HCT116 (cell line): ENCODE measurements at regions not wholly inside any gene's neighbourhood (a gene's known extent, or its start where the extent isn't known, plus 50 kb on each side); places are given as distances from the start of the nearest gene placed in this dataset.

ENCODE experiments used
- ATAC-seq: fragments of 200-7000 bp; cut with Tn5 transposase; 2 replicates; pipeline ENCODE4 v1.9.1; 2020; ENCODE audit warnings: mild to moderate bottlenecking, moderate library complexity
- BruUV-seq: library from RNA; stranded (reverse); fragments of 400-500 nt; replicated peaks from 2 replicates; lab custom pipeline; 2021; lab: Mats Ljungman, UMichigan
- CTCF ChIA-PET: fragments of 300-600 bp; sonication (Branson Sonifier 250); formaldehyde crosslinking; loops from one replicate; lab custom pipeline; 2021; ENCODE audit warnings: antibody characterized with exemption; lab: Charles Lee
- POLR2A ChIA-PET: fragments of 300-600, 350-600 bp; sonication (Branson Sonifier 250); formaldehyde crosslinking; loops from one replicate; lab custom pipeline; 2021; ENCODE audit warnings: antibody characterized with exemption; lab: Charles Lee
- RAD21 ChIA-PET, 2 experiments: fragments of 300-600 bp; sonication (Branson Sonifier 250); formaldehyde crosslinking; loops; one replicate each; lab custom pipeline; 2023; ENCODE audit warnings: low total read pairs in 2 of 2; ENCODE audit not compliant: uncharacterized antibody in 2 of 2, unreplicated experiment in 2 of 2, low non-redundant PET in 1 of 2; lab: Charles Lee
- DNase-seq: peaks from one replicate; pipeline ENCODE4 v3.0.0-alpha.2; 2010; ENCODE audit warnings: low read depth, low spot score
- H2AFZ ChIP-seq: fragments of 200-600 bp; shearing (Covaris generic), sonication (generic); 2 replicates; pipeline ENCODE4 v1.6.1; 2017; ENCODE audit warnings: low read depth, mixed run types, mixed read lengths, antibody characterized with exemption, low read length; ENCODE audit not compliant: poor library complexity, severe bottlenecking
- H3K27ac ChIP-seq: 2 replicates; pipeline ENCODE4 v1.5.1; 2012; ENCODE audit warnings: low read depth, low read length
- H3K27me3 ChIP-seq: fragments of 200-600 bp; sonication (generic); 2 replicates; pipeline ENCODE4 v1.6.1; 2016; ENCODE audit warnings: mixed run types, low read length, mixed read lengths; ENCODE audit not compliant: insufficient read depth
- H3K36me3 ChIP-seq, 2 experiments: fragments of 200-500 bp in 1 of 2; fragments of 200-600 bp in 1 of 2; sonication (Bioruptor generic) in 1 of 2; sonication (generic) in 1 of 2; 2 replicates each; pipeline versions ENCODE4 v1.5.1 to v1.6.1; 2014 to 2016; ENCODE audit warnings: low read length in 2 of 2, inconsistent platforms in 1 of 2, mixed read lengths in 1 of 2, mixed run types in 1 of 2; ENCODE audit not compliant: insufficient read depth in 2 of 2, control insufficient read depth in 1 of 2
- H3K4me1 ChIP-seq, 2 experiments: fragments of 200-600 bp in 1 of 2; sonication (generic) in 1 of 2; 2 replicates each; pipeline versions ENCODE4 v1.5.1 to v1.6.1; 2012 to 2017; ENCODE audit warnings: low read length in 2 of 2, inconsistent platforms in 1 of 2, mild to moderate bottlenecking in 1 of 2, mixed read lengths in 1 of 2, mixed run types in 1 of 2, moderate library complexity in 1 of 2; ENCODE audit not compliant: insufficient read depth in 2 of 2, control insufficient read depth in 1 of 2
- H3K4me2 ChIP-seq: fragments of 200-600 bp; sonication (generic); 2 replicates; pipeline ENCODE4 v1.6.1; 2017; ENCODE audit warnings: mixed run types, low read length, mixed read lengths
- H3K4me3 ChIP-seq, 2 experiments: fragments of 200-600 bp in 1 of 2; sonication (generic) in 1 of 2; replicated peaks in 1 of 2; 2 replicates each; pipeline ENCODE4 v1.5.1; 2011 to 2016; ENCODE audit warnings: low read length in 2 of 2, control low read depth in 1 of 2, low read depth in 1 of 2, mild to moderate bottlenecking in 1 of 2, mixed read lengths in 1 of 2, mixed run types in 1 of 2
- H3K79me2 ChIP-seq: fragments of 200-600 bp; sonication (generic); 2 replicates; pipeline ENCODE4 v1.6.1; 2017; ENCODE audit warnings: mild to moderate bottlenecking, mixed run types, low read length, moderate library complexity, mixed read lengths; ENCODE audit not compliant: insufficient read depth
- H3K9ac ChIP-seq: fragments of 200-600 bp; sonication (generic); 2 replicates; pipeline ENCODE4 v1.6.1; 2016; ENCODE audit warnings: low read length, mixed read lengths
- H3K9me2 ChIP-seq: fragments of 200-600 bp; sonication (generic), shearing (Covaris generic); 2 replicates; pipeline ENCODE4 v1.6.1; 2017; ENCODE audit warnings: mixed run types, mild to moderate bottlenecking, moderate library complexity; ENCODE audit not compliant: insufficient read depth
- H3K9me3 ChIP-seq, 2 experiments: fragments of 200-500 bp in 1 of 2; fragments of 200-600 bp in 1 of 2; sonication (Bioruptor generic) in 1 of 2; sonication (generic) in 1 of 2; 2 replicates each; pipeline ENCODE4 v1.6.1; 2014 to 2017; ENCODE audit warnings: low read length in 2 of 2, mixed read lengths in 2 of 2, inconsistent platforms in 1 of 2, low read depth in 1 of 2, mild to moderate bottlenecking in 1 of 2, mixed run types in 1 of 2, moderate library complexity in 1 of 2; ENCODE audit not compliant: control insufficient read depth in 1 of 2, insufficient read depth in 1 of 2
- H4K20me1 ChIP-seq: fragments of 200-600 bp; sonication (generic), shearing (Covaris generic); 2 replicates; pipeline ENCODE4 v1.6.1; 2017; ENCODE audit warnings: mixed run types, mild to moderate bottlenecking, moderate library complexity; ENCODE audit not compliant: insufficient read depth
- CBX3 ChIP-seq: IDR thresholded peaks from 2 replicates; pipeline ENCODE4 v1.6.1; 2012; ENCODE audit warnings: low read depth
- EGR1 ChIP-seq: IDR thresholded peaks from 2 replicates; pipeline ENCODE4 v1.6.1; 2012; ENCODE audit warnings: low read depth
- ELF1 ChIP-seq: IDR thresholded peaks from 2 replicates; pipeline ENCODE4 v1.6.1; 2012; ENCODE audit warnings: low read depth, borderline replicate concordance
- EZH2phosphoT487 ChIP-seq: fragments of 200-600 bp; IDR thresholded peaks from 2 replicates; pipeline ENCODE4 v1.6.1; 2018; ENCODE audit warnings: antibody characterized with exemption, borderline replicate concordance
- MAX ChIP-seq: IDR thresholded peaks from 2 replicates; pipeline ENCODE4 v1.6.1; 2012
- SP1 ChIP-seq: IDR thresholded peaks from 2 replicates; pipeline ENCODE4 v1.6.1; 2012; ENCODE audit warnings: low read depth
- SRF ChIP-seq: IDR thresholded peaks from 2 replicates; pipeline ENCODE4 v1.6.1; 2012; ENCODE audit warnings: low read depth
- YY1 ChIP-seq: IDR thresholded peaks from 2 replicates; pipeline ENCODE4 v1.6.1; 2011; ENCODE audit warnings: low read length, low read depth, moderate library complexity, mild to moderate bottlenecking; ENCODE audit not compliant: insufficient replicate concordance; ENCODE audit errors: extremely low read depth
- ZBTB33 ChIP-seq: IDR thresholded peaks from 2 replicates; pipeline ENCODE4 v1.6.1; 2011; ENCODE audit warnings: mild to moderate bottlenecking, low read length, moderate library complexity; ENCODE audit not compliant: insufficient replicate concordance; ENCODE audit errors: extremely low read depth
- ZNF274 ChIP-seq: fragments of 200-500 bp; sonication (Bioruptor generic); IDR thresholded peaks from 2 replicates; pipeline ENCODE4 v1.6.1; 2014; ENCODE audit warnings: mild to moderate bottlenecking, low read depth, low read length, inconsistent platforms
- intact Hi-C: fragments of 100-400 bp; cut with micrococcal nuclease; formaldehyde crosslinking; loops from 2 replicates; pipeline ENCODE4 v1.10.0; 2022
- TF ChIP-seq, protein P1 (sequence below), 3 experiments: fragments of 200-600 bp in 1 of 3; sonication (generic) in 1 of 3; IDR thresholded peaks in 2 of 3; conservative IDR thresholded peaks in 1 of 3; 2 replicates each; pipeline ENCODE4 v1.5.1; 2012 to 2017; ENCODE audit warnings: low read depth in 2 of 3, low read length in 2 of 3, antibody characterized with exemption in 1 of 3, borderline replicate concordance in 1 of 3, control low read depth in 1 of 3, mild to moderate bottlenecking in 1 of 3, mixed read lengths in 1 of 3, mixed run types in 1 of 3, moderate library complexity in 1 of 3; ENCODE audit not compliant: insufficient read depth in 1 of 3
- TF ChIP-seq, protein P2 (sequence below): IDR thresholded peaks from 2 replicates; pipeline ENCODE4 v1.6.1; 2012

DNA sequence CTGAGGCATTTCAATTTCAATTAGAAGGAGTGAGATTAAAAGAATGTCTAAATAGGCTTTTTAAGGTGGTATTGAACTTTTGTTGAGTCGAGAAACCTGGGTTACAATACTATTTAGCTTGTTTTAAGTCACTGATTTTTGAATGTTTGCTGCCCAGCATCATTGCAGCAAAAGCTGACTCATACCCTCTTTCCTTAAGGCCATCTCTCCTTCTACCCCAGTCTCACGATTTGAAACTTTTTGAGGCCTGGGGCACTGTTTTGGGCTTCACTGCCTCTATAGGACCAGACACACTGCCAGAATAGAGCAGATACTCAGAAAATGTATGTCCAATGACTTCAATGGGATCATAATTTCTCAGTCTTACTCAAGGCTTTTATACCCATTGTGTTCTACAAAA is 319.6 kb upstream of the TGFBR2 start:
- BruUV-seq, result no TSS peak
- DNase-seq, result no peak
- POLR2A ChIA-PET, result no interaction called here

More for the DNA sequence above, 319.6 kb upstream of the TGFBR2 start:
- H3K36me3 ChIP-seq, result no peaks in the 10 kb centered on the region
- H3K27me3 ChIP-seq, result no peaks in the 10 kb centered on the region
- no peak overlapping the region for H3K4me3 ChIP-seq
- H3K9me2 ChIP-seq, result no peaks in the 10 kb centered on the region
- ChIA-PET RAD21 (no interaction called here), CTCF (no interaction called here)
- no peak for ATAC-seq
- no peak overlapping the region for H3K9ac ChIP-seq
- H3K79me2 ChIP-seq, result no peaks in the 10 kb centered on the region
- H3K27ac ChIP-seq, result no peak overlapping the region
- no peak for TF ChIP-seq MAX
- no peak for TF ChIP-seq SP1
- TF ChIP-seq ZNF274, result no peak
- TF ChIP-seq SRF, result no peak
- no peak for TF ChIP-seq CBX3
- TF ChIP-seq ELF1, result no peak
- no peak for TF ChIP-seq YY1
- TF ChIP-seq, protein P1, sequence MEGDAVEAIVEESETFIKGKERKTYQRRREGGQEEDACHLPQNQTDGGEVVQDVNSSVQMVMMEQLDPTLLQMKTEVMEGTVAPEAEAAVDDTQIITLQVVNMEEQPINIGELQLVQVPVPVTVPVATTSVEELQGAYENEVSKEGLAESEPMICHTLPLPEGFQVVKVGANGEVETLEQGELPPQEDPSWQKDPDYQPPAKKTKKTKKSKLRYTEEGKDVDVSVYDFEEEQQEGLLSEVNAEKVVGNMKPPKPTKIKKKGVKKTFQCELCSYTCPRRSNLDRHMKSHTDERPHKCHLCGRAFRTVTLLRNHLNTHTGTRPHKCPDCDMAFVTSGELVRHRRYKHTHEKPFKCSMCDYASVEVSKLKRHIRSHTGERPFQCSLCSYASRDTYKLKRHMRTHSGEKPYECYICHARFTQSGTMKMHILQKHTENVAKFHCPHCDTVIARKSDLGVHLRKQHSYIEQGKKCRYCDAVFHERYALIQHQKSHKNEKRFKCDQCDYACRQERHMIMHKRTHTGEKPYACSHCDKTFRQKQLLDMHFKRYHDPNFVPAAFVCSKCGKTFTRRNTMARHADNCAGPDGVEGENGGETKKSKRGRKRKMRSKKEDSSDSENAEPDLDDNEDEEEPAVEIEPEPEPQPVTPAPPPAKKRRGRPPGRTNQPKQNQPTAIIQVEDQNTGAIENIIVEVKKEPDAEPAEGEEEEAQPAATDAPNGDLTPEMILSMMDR (IDR thresholded peaks at IDR 0.05 in 2 of 3, conservative IDR thresholded peaks at IDR 0.05 in 1 of 3; ENCODE audit: borderline replicate concordance in 1 of 3, insufficient read depth in 1 of 3, low read depth in 2 of 3, low read length in 2 of 3), result no peak
- no peak for TF ChIP-seq EZH2phosphoT487
- TF ChIP-seq, protein P2, sequence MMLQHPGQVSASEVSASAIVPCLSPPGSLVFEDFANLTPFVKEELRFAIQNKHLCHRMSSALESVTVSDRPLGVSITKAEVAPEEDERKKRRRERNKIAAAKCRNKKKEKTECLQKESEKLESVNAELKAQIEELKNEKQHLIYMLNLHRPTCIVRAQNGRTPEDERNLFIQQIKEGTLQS, result no peak
- no peak for TF ChIP-seq EGR1
- no peak for TF ChIP-seq ZBTB33
- TF ChIP-seq, all 23 proteins: peak for 0
- Histone ChIP-seq H2AFZ (peak overlapping the region; percentile 81), H4K20me1 (no peaks in the 10 kb centered on the region), H3K4me2 (peak overlapping the region; percentile 70), H3K9me3 (no peaks in the 10 kb centered on the region), H3K4me1 (peaks cover 29 to 70% of the 10 kb centered on the region in 2 experiments)
- intact Hi-C loops, result loop anchor here (5.0 to 10.0 kb wide), 2 partner anchors 172 to 320 kb away; partner anchors contain the start of gene TGFBR2
